B cell (primary cell): ENCODE measurements at regions not wholly inside any gene's neighbourhood (a gene's known extent, or its start where the extent isn't known, plus 50 kb on each side); places are given as distances from the start of the nearest gene placed in this dataset.

ENCODE experiments used
- ATAC-seq: fragments of 200-7000 bp; cut with Tn5 transposase; one replicate; pipeline ENCODE4 v1.10.0; 2021; ENCODE audit warnings: low read depth, mild to moderate bottlenecking, moderate number of reproducible peaks, moderate library complexity
- CTCF ChIA-PET: fragments of 350-600 bp; sonication (Branson Sonifier 250); formaldehyde crosslinking; loops from one replicate; lab custom pipeline; 2021; ENCODE audit warnings: antibody characterized with exemption, inconsistent platforms; lab: Charles Lee
- POLR2A ChIA-PET: fragments of 350-600 bp; sonication (Branson Sonifier 250); formaldehyde crosslinking; loops from one replicate; lab custom pipeline; 2021; ENCODE audit warnings: antibody characterized with exemption; lab: Charles Lee
- DNase-seq: peaks from one replicate; pipeline ENCODE4 v3.0.0; 2013
- H2AFZ ChIP-seq: 2 replicates; pipeline ENCODE4 v1.6.1; 2012; ENCODE audit warnings: mild to moderate bottlenecking, low read depth, low read length; ENCODE audit not compliant: insufficient read depth, poor library complexity, severe bottlenecking
- H3K27ac ChIP-seq, 2 donors: 1 replicate in 1 of 2; 2 replicates in 1 of 2; pipeline ENCODE4 v1.5.1; 2012 to 2013; ENCODE audit warnings: low read length in 2 of 2, mild to moderate bottlenecking in 2 of 2, moderate library complexity in 1 of 2
- H3K27me3 ChIP-seq, 4 experiments: fragments of 200-600 bp in 1 of 4; sonication (generic) in 1 of 4; replicated peaks in 1 of 4; 1 replicate in 2 of 4; 2 replicates in 2 of 4; pipeline versions ENCODE4 v1.6.1 to v1.7.0; 2013 to 2016; ENCODE audit warnings: low read length in 3 of 4, mild to moderate bottlenecking in 2 of 4, mixed read lengths in 1 of 4, moderate library complexity in 1 of 4; ENCODE audit not compliant: insufficient read depth in 4 of 4, control insufficient read depth in 3 of 4; ENCODE audit errors: control extremely low read depth in 1 of 4
- H3K36me3 ChIP-seq, 2 experiments: replicated peaks in 1 of 2; 1 replicate in 1 of 2; 2 replicates in 1 of 2; pipeline versions ENCODE4 v1.6.1 to v1.7.1; 2013; ENCODE audit warnings: low read length in 1 of 2; ENCODE audit not compliant: insufficient read depth in 2 of 2, control insufficient read depth in 1 of 2; ENCODE audit errors: control extremely low read depth in 1 of 2, extremely low read depth in 1 of 2
- H3K4me1 ChIP-seq, 2 donors: fragments of 200-600 bp in 1 of 2; sonication (generic) in 1 of 2; 1 replicate in 1 of 2; 2 replicates in 1 of 2; pipeline versions ENCODE4 v1.5.1 to v1.6.1; 2013 to 2017; ENCODE audit warnings: low read length in 2 of 2; ENCODE audit not compliant: control insufficient read depth in 2 of 2, insufficient read depth in 2 of 2
- H3K4me2 ChIP-seq: replicated peaks from 2 replicates; pipeline ENCODE3; 2012; ENCODE audit warnings: mild to moderate bottlenecking, low read depth, low read length; ENCODE audit not compliant: poor library complexity, severe bottlenecking
- H3K4me3 ChIP-seq, 5 experiments: fragments of 200-600 bp in 1 of 5; sonication (generic) in 1 of 5; 1 replicate in 3 of 5; 2 replicates in 2 of 5; pipeline versions ENCODE4 v1.5.1 to v1.7.0; 2011 to 2016; ENCODE audit warnings: low read length in 4 of 5, mild to moderate bottlenecking in 4 of 5, low read depth in 2 of 5, control low read depth in 1 of 5, moderate library complexity in 1 of 5; ENCODE audit not compliant: insufficient read depth in 1 of 5; ENCODE audit errors: control extremely low read depth in 1 of 5, extremely low read depth in 1 of 5
- H3K79me2 ChIP-seq: fragments of 200-600 bp; sonication (generic); one replicate; pipeline ENCODE4 v1.6.0; 2016; ENCODE audit warnings: low read length; ENCODE audit not compliant: control insufficient read depth, insufficient read depth
- H3K9ac ChIP-seq: fragments of 200-600 bp; sonication (generic); 2 replicates; pipeline ENCODE4 v1.6.1; 2017; ENCODE audit warnings: mild to moderate bottlenecking, low read length, moderate library complexity
- H3K9me3 ChIP-seq, 3 donors: one replicate each; pipeline versions ENCODE4 v1.6.1 to v1.7.1; 2013; ENCODE audit warnings: low read length in 2 of 3; ENCODE audit not compliant: control insufficient read depth in 2 of 3, insufficient read depth in 1 of 3; ENCODE audit errors: control extremely low read depth in 1 of 3
- H4K20me1 ChIP-seq: 2 replicates; pipeline ENCODE4 v1.6.0; 2012; ENCODE audit warnings: mild to moderate bottlenecking, low read length; ENCODE audit not compliant: insufficient read depth, control insufficient read depth, poor library complexity, severe bottlenecking
- H3K27ac Mint-ChIP-seq: one replicate; pipeline ENCODE4 v1.8.0; 2021; ENCODE audit warnings: mixed read lengths
- H3K27me3 Mint-ChIP-seq: one replicate; pipeline ENCODE4 v1.8.0; 2021; ENCODE audit warnings: mixed read lengths
- H3K4me1 Mint-ChIP-seq: one replicate; pipeline ENCODE4 v1.8.0; 2021; ENCODE audit warnings: mixed read lengths
- H3K4me3 Mint-ChIP-seq: one replicate; pipeline ENCODE4 v1.8.0; 2021; ENCODE audit warnings: mixed read lengths
- H3K9me3 Mint-ChIP-seq: one replicate; pipeline ENCODE4 v1.8.0; 2022; ENCODE audit warnings: mixed read lengths; ENCODE audit not compliant: insufficient read depth
- CTCF ChIP-seq: fragments of 200-600 bp; IDR thresholded peaks from one replicate; pipeline ENCODE4 v1.8.0; 2022; ENCODE audit warnings: antibody characterized with exemption, mild to moderate bottlenecking
- EZH2 ChIP-seq: IDR thresholded peaks from 2 replicates; pipeline ENCODE4 v1.6.1; 2012; ENCODE audit warnings: borderline replicate concordance, low read depth, mild to moderate bottlenecking, moderate library complexity, low read length; ENCODE audit not compliant: insufficient read depth, poor library complexity, severe bottlenecking
- WGBS: methylation state at CpG from one replicate; pipeline ENCODE4 v1.1.5; 2013; ENCODE audit warnings: missing lambda C conversion rate; ENCODE audit not compliant: insufficient coverage; 5-methylcytosine and 5-hydroxymethylcytosine counted together
- intact Hi-C: fragments of 100-400 bp; cut with micrococcal nuclease; formaldehyde crosslinking; loops from one replicate; pipeline ENCODE4 v1.10.0; 2022

GRCh38 chr4:177948853-177949252 is 506.6 kb upstream of the AGA start:
- H3K9ac ChIP-seq = no peak overlapping the region
- no peaks in the 10 kb centered on the region for H3K79me2 ChIP-seq
- ATAC-seq (no peak), DNase-seq (no peak)
- H3K36me3 ChIP-seq = no peaks in the 10 kb centered on the region
- H3K4me2 ChIP-seq = no peak overlapping the region
- Mint-ChIP-seq H3K27me3 (no peaks in the 10 kb centered on the region), H3K4me3 (no peak overlapping the region), H3K27ac (no peak overlapping the region), H3K9me3 (peaks cover 2% of the 10 kb centered on the region), H3K4me1 (no peaks in the 10 kb centered on the region)
- peaks cover 0 to 1% (median 0%) of the 10 kb centered on the region in 3 donors for H3K9me3 ChIP-seq
- CTCF ChIA-PET = no interaction called here
- H3K4me3 ChIP-seq = no peak overlapping the region
- H3K4me1 ChIP-seq = no peaks in the 10 kb centered on the region
- POLR2A ChIA-PET = no interaction called here
- no peaks in the 10 kb centered on the region for H4K20me1 ChIP-seq
- no peak overlapping the region for H3K27ac ChIP-seq
- TF ChIP-seq CTCF (no peak), EZH2 (no peak)
- no peak overlapping the region for H2AFZ ChIP-seq
- H3K27me3 ChIP-seq = no peaks in the 10 kb centered on the region
- WGBS = no CpG with 5 or more reads among the region's 4 CpGs
- intact Hi-C loops = no loop called here

GRCh38 chr4:177951026-177951425 is 508.8 kb upstream of the AGA start:
- Mint-ChIP-seq H3K4me3 (no peak overlapping the region), H3K27me3 (no peaks in the 10 kb centered on the region), H3K9me3 (peaks cover 2% of the 10 kb centered on the region), H3K27ac (no peak overlapping the region), H3K4me1 (no peaks in the 10 kb centered on the region)
- no peak for DNase-seq
- Histone ChIP-seq H3K4me3 (no peak overlapping the region), H3K36me3 (no peaks in the 10 kb centered on the region), H3K27ac (no peak overlapping the region), H3K9ac (no peak overlapping the region), H3K4me2 (no peak overlapping the region), H3K79me2 (no peaks in the 10 kb centered on the region), H3K27me3 (no peaks in the 10 kb centered on the region), H3K4me1 (no peaks in the 10 kb centered on the region), H3K9me3 (peaks cover 0 to 1% (median 0%) of the 10 kb centered on the region in 3 donors), H2AFZ (no peak overlapping the region), H4K20me1 (no peaks in the 10 kb centered on the region)
- ChIA-PET CTCF (no interaction called here), POLR2A (no interaction called here)
- intact Hi-C loops = no loop called here
- no peak for ATAC-seq
- TF ChIP-seq CTCF (no peak), EZH2 (no peak)
- no CpG with 5 or more reads among the region's 2 CpGs for WGBS
